SH-SY5Y (cell line): ENCODE measurements at regions not wholly inside any gene's neighbourhood (a gene's known extent, or its start where the extent isn't known, plus 50 kb on each side); places are given as distances from the start of the nearest gene placed in this dataset.

Source experiments
- GATA2 ChIP-seq: IDR thresholded peaks from 2 replicates; pipeline ENCODE4 v1.6.1; 2011; ENCODE audit warnings: mild to moderate bottlenecking, low read depth, low read length
- GATA3 ChIP-seq: IDR thresholded peaks from 2 replicates; pipeline ENCODE4 v1.6.1; 2011; ENCODE audit warnings: low read depth, mild to moderate bottlenecking, low read length, moderate library complexity

DNA sequence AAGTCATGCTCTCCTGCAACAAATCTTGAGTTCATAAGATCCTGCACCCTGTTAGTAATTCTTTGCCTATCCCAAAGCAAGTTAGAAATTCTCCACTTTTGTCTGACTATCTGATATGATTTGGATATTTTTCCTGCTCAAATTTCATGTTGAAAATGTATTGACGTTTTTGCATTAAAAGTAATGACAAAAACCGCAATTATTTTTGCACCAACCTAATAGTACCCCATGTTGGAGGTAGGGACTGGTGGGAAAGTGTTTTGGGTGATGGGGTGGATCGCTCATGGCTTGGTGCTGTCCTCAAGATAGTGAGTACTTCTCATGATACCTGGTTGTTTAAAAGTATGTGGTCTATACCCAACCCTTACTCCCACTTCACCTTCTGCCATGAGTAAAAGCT lies 713.4 kb downstream of the CDH18 start:
- no peak for TF ChIP-seq GATA2
- TF ChIP-seq GATA3: no peak
